ENCODE measurements at regions not wholly inside any gene's neighbourhood (a gene's known extent, or its start where the extent isn't known, plus 50 kb on each side); places are given as distances from the start of the nearest gene placed in this dataset.
"Not testable (repeated sequence)": the region's sequence is repeated elsewhere in the genome, so short reads cannot be mapped to it uniquely, and the experiment has no call there.

GRCh38 chr6:76972474-76972873, 490.8 kb downstream of the HTR1B start:
- no peaks in the 10 kb centered on the region for H3K9me3 ChIP-seq
- H3K27ac ChIP-seq = no peak overlapping the region
- in situ Hi-C loops (cut with MboI; ENCODE audit: low sequenced_read_pairs in 4 of 4) = no loop called here
- H3K27me3 ChIP-seq = no peaks in the 10 kb centered on the region
- no peak overlapping the region for H3K4me3 ChIP-seq
- intact Hi-C loops (cut with DNase I; ENCODE audit: low total_unique reads) = no loop called here
- DNase-seq (no peak), ATAC-seq (peak; percentile 50 to 58)
- no peaks in the 10 kb centered on the region for H3K36me3 ChIP-seq
- TF ChIP-seq CTCF (IDR thresholded peaks at IDR 0.05 in 4 of 5, conservative IDR thresholded peaks at IDR 0.05 in 1 of 5) (no peak), POLR2A (IDR thresholded peaks at IDR 0.05) (no peak)
- H3K4me1 ChIP-seq = no peaks in the 10 kb centered on the region

GRCh38 chr6:76959177-76959576, 504.1 kb downstream of the HTR1B start:
- in situ Hi-C loops (cut with MboI; ENCODE audit: low sequenced_read_pairs in 4 of 4); H3K4me3 ChIP-seq; DNase-seq; H3K27ac ChIP-seq; H3K9me3 ChIP-seq; H3K36me3 ChIP-seq; H3K4me1 ChIP-seq; ATAC-seq; intact Hi-C loops (cut with DNase I; ENCODE audit: low total_unique reads); H3K27me3 ChIP-seq: not testable (repeated sequence)

- no peaks in the 10 kb centered on the region for H3K27me3 ChIP-seq
- ATAC-seq (no peak), DNase-seq (no peak)
- H3K4me3 ChIP-seq = no peak overlapping the region
- TF ChIP-seq CTCF (IDR thresholded peaks at IDR 0.05 in 4 of 5, conservative IDR thresholded peaks at IDR 0.05 in 1 of 5) = no peak
- H3K36me3 ChIP-seq = no peaks in the 10 kb centered on the region
- in situ Hi-C loops (cut with MboI; ENCODE audit: low sequenced_read_pairs in 4 of 4) = no loop called here
- no peaks in the 10 kb centered on the region for H3K9me3 ChIP-seq
- H3K4me1 ChIP-seq = no peaks in the 10 kb centered on the region
- intact Hi-C loops (cut with DNase I; ENCODE audit: low total_unique reads) = no loop called here
- H3K27ac ChIP-seq = no peak overlapping the region
Measured at GRCh38 chr6:76942203-76942966, 520.9 kb downstream of the HTR1B start.

GRCh38 chr6:76940191-76940590, 523.1 kb downstream of the HTR1B start:
- DNase-seq (no peak), ATAC-seq (no peak)
- TF ChIP-seq CTCF (IDR thresholded peaks at IDR 0.05 in 4 of 5, conservative IDR thresholded peaks at IDR 0.05 in 1 of 5) (no peak), POLR2A (IDR thresholded peaks at IDR 0.05) (no peak)
- intact Hi-C loops (cut with DNase I; ENCODE audit: low total_unique reads) (no loop called here), in situ Hi-C loops (cut with MboI; ENCODE audit: low sequenced_read_pairs in 4 of 4) (no loop called here)
- Histone ChIP-seq H3K27me3 (no peaks in the 10 kb centered on the region), H3K9me3 (no peaks in the 10 kb centered on the region), H3K4me1 (no peaks in the 10 kb centered on the region), H3K36me3 (no peaks in the 10 kb centered on the region), H3K4me3 (no peak overlapping the region), H3K27ac (no peak overlapping the region)

GRCh38 chr6:76914737-76915136, 548.6 kb downstream of the HTR1B start:
- Histone ChIP-seq H3K9me3 (no peaks in the 10 kb centered on the region), H3K4me3 (no peak overlapping the region), H3K27me3 (no peaks in the 10 kb centered on the region), H3K27ac (no peak overlapping the region), H3K4me1 (no peaks in the 10 kb centered on the region), H3K36me3 (no peaks in the 10 kb centered on the region)
- ATAC-seq = no peak
- no peak for DNase-seq
- TF ChIP-seq POLR2A (IDR thresholded peaks at IDR 0.05) (no peak), CTCF (IDR thresholded peaks at IDR 0.05 in 4 of 5, conservative IDR thresholded peaks at IDR 0.05 in 1 of 5) (no peak)
- in situ Hi-C loops (cut with MboI; ENCODE audit: low sequenced_read_pairs in 4 of 4) = no loop called here
- intact Hi-C loops (cut with DNase I; ENCODE audit: low total_unique reads) = no loop called here

GRCh38 chr6:76905541-76905940, 557.8 kb downstream of the HTR1B start:
- DNase-seq; H3K27me3 ChIP-seq; ATAC-seq; in situ Hi-C loops (cut with MboI; ENCODE audit: low sequenced_read_pairs in 4 of 4); H3K4me1 ChIP-seq; H3K36me3 ChIP-seq; H3K27ac ChIP-seq; H3K4me3 ChIP-seq; H3K9me3 ChIP-seq; intact Hi-C loops (cut with DNase I; ENCODE audit: low total_unique reads): not testable (repeated sequence)

Data from gastrocnemius medialis (tissue), 4 donors.